NB4 (cell line): ENCODE measurements at regions not wholly inside any gene's neighbourhood (a gene's known extent, or its start where the extent isn't known, plus 50 kb on each side); places are given as distances from the start of the nearest gene placed in this dataset.

Source experiments
- CTCF ChIP-seq: IDR thresholded peaks from one replicate; pipeline ENCODE4 v1.5.1; 2012; ENCODE audit warnings: low read depth, low read length
- POLR2A ChIP-seq: IDR thresholded peaks from 2 replicates; pipeline ENCODE4 v1.6.1; 2011; ENCODE audit warnings: mild to moderate bottlenecking; ENCODE audit not compliant: insufficient read length; ENCODE audit errors: extremely low read depth

GRCh38 chr17:77470330-77470786 is 329.6 kb downstream of the SEC14L1 start:
- TF ChIP-seq CTCF = no peak
- no peak for TF ChIP-seq POLR2A
